ENCODE measurements at regions not wholly inside any gene's neighbourhood (a gene's known extent, or its start where the extent isn't known, plus 50 kb on each side); places are given as distances from the start of the nearest gene placed in this dataset.

- FAIRE-seq (peak; percentile 53), DNase-seq (ENCODE audit: insufficient read length, low spot score) (no peak)
- no peak for TF ChIP-seq CTCF (IDR thresholded peaks at IDR 0.05; ENCODE audit: insufficient read depth, missing control alignments)
Measured at GRCh38 chr18:3340015-3340681, 78.2 kb downstream of the MYL12B start.

GRCh38 chr18:3340682-3341097 is 78.8 kb downstream of the MYL12B start:
- no peak for TF ChIP-seq CTCF (IDR thresholded peaks at IDR 0.05; ENCODE audit: insufficient read depth, missing control alignments)
- FAIRE-seq, result no peak
- no peak for DNase-seq (ENCODE audit: insufficient read length, low spot score)

- DNase-seq (ENCODE audit: insufficient read length, low spot score) (no peak), FAIRE-seq (no peak)
- no peak for TF ChIP-seq CTCF (IDR thresholded peaks at IDR 0.05; ENCODE audit: insufficient read depth, missing control alignments)
Measured at GRCh38 chr18:3342628-3343027, 80.7 kb downstream of the MYL12B start.

- TF ChIP-seq CTCF (IDR thresholded peaks at IDR 0.05; ENCODE audit: insufficient read depth, missing control alignments), result no peak
- DNase-seq (ENCODE audit: insufficient read length, low spot score) (no peak), FAIRE-seq (no peak)
Measured at GRCh38 chr18:3345452-3345851, 83.5 kb downstream of the MYL12B start.

GRCh38 chr18:3345885-3346284 is 84.0 kb downstream of the MYL12B start:
- FAIRE-seq, result peak; percentile 53
- TF ChIP-seq CTCF (IDR thresholded peaks at IDR 0.05; ENCODE audit: insufficient read depth, missing control alignments), result no peak
- no peak for DNase-seq (ENCODE audit: insufficient read length, low spot score)

- no peak for DNase-seq (ENCODE audit: insufficient read length, low spot score)
- no peak for FAIRE-seq
- no peak for TF ChIP-seq CTCF (IDR thresholded peaks at IDR 0.05; ENCODE audit: insufficient read depth, missing control alignments)
Measured at GRCh38 chr18:3346487-3346886, 84.6 kb downstream of the MYL12B start.

GRCh38 chr18:3347286-3347803 is 85.4 kb downstream of the MYL12B start:
- FAIRE-seq, result no peak
- no peak for TF ChIP-seq CTCF (IDR thresholded peaks at IDR 0.05; ENCODE audit: insufficient read depth, missing control alignments)
- DNase-seq (ENCODE audit: insufficient read length, low spot score), result no peak
